CD4-positive, alpha-beta T cell treated with Interleukin-15 for 4 hours (primary cell): ENCODE measurements at regions not wholly inside any gene's neighbourhood (a gene's known extent, or its start where the extent isn't known, plus 50 kb on each side); places are given as distances from the start of the nearest gene placed in this dataset.
"Not testable (repeated sequence)": the region's sequence is repeated elsewhere in the genome, so short reads cannot be mapped to it uniquely, and the experiment has no call there.

Source experiments
- DNase-seq: peaks from one replicate; pipeline ENCODE4 v3.0.0-alpha.2; 2020; ENCODE audit warnings: low spot score

DNA sequence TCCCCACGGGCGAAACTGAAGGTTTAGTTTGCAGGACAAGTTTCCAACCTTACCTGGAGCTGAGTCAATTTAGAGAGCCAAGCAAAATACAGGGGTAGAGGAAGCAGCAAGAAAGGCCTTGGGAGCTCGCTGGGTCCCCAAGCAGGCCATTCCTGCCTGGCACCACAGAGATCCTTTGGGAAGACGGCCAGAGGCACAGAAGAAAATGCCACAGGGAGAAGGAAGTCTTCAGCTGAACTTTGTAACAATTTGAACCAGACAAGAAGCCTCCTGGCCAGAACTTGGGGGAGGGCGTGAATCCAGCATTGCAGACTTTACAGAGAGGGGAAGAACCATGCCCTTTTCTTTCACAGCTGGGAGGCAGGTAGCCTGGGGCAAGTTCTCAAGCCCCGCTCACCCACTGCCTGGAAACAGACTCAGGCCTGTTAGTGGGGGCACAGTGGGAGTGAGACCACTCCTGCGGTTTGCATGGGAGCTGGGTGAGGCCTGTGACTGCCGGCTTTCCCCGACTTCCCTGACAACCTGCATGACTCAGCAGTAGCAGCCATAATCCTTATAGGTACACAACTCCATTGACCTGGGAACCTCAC is 259.4 kb downstream of the SETD4 start:
- not testable (repeated sequence) for DNase-seq

DNA sequence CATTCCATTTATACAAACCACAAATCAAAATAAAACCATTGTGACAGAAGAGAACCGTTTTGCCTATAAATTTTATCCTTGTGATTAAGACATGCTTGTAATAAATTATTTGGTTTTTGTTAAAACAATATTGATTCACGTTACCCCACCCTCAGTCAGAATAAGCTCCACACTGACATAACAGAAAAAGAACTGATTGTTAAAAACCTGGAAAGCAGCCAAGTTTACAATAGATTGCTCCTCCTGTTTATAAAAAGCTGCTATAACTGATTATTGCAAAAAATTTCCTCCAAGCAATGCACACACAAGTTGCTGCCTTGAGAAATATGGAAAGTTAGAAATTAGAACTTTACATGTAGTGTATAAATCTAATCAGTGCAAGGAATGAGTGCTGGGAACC is 263.5 kb downstream of the SETD4 start:
- no peak for DNase-seq

DNA sequence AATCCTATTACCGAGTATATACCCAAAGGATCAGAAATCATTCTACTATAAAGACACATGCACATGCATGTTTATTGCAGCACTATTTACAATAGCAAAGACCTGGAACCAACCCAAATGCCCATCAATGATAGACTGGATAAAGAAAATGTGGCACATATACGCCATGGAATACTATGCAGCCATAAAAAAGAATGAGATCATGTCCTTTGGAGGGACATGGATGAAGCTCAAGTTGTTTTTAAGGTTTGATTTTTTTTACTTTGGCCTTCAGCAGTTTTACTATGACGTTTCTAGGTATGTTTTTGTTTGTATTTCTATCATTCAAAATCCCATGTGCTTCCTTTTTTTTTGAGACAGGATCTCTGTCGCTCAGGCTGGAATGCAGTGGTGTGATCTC is 265.8 kb downstream of the SETD4 start:
- DNase-seq: not testable (repeated sequence)

DNA sequence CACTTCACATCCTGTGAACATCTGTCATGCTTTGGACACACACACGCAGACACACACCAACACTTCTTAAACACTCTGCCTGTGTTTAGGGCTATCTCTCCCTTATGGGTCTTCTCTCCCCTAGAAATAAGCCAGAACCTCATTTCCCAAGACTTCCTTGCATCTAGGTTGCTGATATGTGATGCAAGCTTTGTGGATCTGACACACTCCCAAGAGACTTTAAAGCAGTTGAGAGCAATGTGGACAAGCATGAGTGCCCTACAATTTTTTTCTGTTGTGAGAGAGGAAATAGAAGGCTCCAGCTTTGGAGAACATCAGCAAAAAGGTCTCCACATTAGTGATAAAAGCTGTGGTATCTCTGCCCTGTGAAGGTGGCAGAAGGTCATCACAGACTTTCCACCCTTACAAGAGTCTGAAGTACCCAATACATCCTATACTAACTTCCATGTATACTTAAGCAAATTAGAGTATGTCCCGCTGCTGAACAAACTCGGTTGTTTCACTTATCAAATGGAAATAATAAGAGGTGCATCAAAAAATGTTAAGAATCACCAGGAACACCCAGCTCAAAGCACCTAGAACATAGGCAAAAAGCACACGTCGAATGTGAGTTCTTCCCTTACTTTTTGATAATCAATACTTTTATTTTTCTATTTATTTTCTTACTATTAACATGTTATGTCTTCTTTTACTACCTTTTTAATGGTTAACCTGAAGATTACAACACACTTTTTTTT is 267.6 kb downstream of the SETD4 start:
- DNase-seq: no peak

DNA sequence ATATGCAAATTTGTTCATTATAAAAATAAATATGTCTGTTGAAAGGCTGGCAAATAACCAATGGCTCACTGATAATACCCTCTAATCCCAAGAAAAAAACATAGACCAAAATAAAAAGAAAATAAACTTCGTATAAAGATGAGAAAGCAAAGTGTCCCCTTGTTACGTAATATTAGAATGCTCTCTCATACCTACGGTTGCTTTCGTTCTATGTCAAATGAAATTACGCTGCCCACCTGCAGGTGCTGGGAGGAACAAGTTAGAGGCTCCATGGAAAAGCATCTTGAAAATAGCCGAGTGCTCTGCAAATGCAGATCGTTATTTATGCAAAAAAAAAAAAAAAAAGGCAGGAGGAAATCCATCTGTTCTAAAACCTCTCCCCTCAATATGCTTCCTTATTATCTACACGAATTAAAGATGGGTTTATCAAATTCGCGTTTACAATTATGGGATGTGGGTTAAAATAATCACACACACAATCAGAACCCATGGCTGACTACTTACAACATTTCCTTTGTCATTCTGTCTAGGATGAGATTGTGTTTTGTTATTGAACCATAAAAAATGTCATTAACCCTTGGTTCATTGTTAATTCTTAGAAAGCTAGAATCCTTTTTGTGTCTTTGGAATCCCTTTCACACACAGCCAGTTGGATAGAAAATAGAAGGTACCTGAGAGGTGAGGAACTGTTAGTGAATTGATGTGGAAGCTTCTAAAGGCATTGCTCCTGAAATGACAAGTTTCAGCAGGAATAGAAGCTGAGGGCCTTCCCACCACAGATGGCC is 268.6 kb downstream of the SETD4 start:
- DNase-seq: no peak

DNA sequence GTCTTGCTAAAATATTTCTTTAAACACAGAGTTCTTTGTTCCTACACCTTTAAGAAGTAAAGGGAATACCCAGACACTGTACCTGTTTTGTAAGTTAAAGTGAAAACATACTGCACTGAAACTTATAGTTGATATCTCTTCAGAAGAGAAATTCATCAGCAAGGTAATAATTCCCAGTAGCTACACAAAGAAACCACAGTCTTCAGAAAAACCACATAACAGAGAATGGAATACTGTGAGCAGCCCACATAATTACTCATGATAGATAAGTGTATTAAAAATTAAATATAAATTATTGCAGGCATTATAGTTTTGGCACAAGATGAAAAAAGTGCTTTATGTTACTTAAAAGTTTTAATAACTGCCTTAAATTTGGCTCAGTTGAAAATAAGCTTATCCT is 276.6 kb downstream of the SETD4 start:
- no peak for DNase-seq

DNA sequence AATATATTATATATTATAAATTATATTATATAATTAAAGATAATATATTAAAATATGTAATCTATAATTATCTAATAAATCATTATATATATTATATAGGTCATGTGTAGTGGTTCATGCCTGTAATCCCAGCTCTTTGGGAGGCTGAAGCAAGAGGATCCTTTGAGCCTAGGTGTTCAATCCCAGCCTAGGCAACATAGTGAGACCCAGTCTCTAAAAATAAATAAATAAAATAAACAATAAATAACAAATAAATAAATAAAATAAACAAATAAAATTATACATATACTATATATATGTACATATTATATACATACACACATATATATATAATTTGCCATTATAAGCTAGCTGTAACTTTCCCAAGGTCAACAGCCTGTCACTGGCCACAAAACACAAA is 277.7 kb downstream of the SETD4 start:
- no peak for DNase-seq

DNA sequence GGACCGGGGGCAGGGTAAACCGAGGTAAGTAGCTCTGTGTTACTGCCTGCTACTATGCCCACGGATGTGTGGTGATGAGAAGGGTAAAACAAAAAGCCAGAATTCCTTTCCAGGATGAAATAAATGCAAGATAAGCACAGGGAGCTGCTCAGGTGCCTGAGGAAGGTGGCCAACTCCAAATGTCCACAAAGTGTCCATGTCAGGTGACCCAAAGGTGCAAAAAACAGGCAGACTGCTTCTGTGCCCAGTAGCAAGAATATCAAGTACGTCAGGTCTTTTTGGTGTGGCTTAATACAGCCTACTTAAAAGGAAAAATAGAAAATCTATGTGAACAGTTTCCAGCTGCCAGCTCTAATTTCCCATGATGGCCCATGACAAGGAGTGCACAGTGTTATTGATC is 279.3 kb downstream of the SETD4 start:
- no peak for DNase-seq

DNA sequence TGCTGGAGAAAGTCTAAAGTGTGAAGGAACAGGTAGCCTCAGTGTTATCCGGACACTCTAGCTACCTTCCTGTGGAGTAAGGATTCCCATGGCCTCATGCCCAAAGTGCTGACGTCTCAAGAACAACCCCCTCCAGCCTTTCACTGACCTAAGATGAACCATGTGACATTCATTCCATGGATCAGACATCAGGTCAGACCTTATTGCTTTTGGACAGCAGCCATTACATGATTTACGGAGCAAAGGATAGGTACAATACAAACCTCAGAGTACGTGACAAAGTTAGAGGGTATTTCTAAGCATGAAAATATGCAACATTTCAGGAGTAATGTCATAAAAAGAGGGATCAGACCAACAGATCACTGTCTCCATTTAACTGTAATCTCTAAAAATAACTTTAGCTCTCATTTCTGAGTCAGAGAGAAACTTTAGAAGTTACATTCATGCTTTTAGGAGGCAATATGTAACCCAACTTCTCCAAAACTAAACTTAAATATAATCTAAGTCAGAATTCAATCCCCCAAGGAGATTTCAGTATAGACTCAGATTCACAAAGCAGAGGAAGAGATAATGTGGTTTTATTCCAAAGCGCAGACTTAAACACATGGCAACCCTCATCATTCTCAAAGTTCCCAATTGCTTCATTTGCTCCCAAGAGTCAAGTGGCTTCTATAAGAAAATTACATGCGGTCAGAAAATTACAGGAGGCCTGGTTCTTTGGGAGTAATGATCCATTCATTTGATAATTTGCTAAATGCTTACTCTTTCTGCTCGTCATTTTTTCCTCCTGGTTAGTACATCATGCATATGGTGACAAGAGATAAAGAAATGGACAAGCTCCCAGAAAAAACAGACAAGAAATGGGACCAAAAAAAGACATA is 280.4 kb downstream of the SETD4 start:
- DNase-seq: no peak

DNA sequence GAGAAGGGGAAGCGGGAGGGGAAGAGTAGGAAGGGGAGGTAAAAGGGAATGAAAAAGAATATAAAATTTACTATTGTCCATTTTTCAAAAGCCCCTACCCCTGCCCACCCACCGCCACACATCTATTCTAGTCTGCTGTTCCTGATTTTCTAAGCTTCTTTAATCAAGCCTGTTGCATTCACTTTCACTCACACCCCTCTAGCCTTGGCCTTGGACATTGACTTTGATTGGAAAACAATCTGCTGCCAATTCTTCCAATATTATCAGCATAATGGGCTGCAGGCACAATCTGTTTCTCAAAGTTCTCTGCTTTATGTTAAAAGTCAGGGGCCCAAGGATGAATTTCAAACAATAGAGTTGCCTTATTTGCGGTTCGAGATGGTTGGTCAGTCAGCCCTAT is 281.2 kb downstream of the SETD4 start:
- no peak for DNase-seq

DNA sequence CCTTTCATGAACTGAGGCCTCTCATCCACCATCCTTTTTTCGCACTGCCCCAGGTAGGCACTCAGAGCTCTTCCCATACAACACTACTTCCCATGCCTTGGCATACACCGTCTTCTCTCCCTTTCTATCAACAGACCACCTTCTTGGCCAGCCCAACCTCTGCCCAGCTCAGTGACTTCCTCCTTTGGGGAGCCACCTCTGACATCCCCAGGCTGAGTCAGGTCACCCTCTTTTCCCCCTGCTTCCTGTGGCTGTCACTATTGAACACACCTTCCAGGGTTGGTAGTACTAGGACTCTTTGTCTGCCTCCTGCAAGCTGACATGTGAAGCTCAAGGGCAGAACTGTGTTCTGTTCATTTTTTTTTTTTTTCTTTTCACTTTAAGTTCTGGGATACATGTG is 283.2 kb downstream of the SETD4 start:
- no peak for DNase-seq

DNA sequence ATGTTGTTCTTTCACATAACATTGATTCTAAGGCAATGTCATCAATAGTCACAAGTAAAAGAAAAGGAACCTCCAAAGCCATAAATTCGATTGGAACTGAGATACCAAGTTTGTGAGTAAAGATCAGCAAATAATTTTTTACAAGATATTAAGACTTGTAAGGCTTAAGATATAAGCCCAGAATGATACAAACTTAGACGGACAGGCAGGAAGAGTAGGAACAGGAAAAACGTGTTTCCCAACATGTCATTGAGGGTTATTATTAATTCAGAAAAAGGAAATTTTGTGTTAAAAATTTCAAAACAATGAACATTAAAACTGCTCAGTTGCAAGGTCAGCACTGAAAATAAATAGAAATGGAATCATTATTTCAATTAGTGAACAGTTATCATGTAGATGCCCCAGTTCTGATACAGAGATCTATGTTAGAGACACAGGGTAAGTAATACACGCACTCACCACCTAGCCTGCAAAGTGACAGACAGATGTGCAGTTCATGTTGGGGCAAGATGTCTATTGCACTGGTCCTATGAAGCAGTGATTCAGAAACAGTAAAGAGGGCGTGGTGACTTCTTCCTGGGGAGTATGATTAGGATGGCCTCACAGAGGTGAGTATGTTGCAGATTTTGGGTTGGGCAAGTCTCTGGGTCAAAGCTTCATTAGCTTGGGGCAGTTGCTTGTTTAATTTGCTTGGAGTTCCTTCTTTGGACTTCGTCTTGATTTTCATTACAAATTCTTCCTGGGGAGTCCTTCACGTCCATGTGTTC is 284.4 kb downstream of the SETD4 start:
- no peak for DNase-seq

DNA sequence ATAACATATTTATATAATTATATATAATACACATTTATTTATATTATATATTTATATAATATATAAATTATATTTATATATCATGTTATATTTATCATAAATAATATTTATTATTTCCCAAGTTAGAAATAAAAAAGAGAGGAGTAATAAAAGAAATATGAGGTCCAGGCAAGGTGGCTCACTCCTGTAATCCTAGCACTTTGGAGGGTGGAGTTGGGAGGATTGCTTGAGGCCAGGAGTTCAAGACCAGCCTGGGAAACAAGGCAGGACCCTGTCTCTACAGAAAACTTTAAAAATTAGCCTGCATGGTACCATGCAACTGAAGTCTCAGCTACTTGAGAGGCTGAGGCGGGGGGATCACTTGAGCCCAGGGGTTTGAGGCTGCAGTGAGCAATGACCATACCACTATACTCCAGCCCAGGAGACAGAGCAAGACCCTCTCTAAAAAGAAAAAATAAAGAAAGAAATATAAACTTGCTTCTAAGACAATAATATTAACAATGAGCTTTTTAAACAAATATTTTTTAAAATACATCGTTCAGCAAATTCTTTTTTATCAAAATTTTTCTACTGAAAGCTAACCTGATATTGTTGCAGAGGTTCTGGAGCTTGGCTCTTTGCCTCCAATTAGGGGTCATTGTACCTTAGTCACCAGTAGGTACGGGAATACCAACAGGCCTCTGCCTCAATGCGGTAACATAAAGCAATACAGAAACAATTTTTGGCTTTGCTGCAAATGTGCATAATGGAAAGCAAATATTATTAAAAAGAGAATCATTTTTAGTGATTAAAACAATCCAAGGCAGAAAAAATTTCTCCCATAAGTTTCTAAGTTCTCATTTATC is 290.0 kb downstream of the SETD4 start:
- DNase-seq: no peak

DNA sequence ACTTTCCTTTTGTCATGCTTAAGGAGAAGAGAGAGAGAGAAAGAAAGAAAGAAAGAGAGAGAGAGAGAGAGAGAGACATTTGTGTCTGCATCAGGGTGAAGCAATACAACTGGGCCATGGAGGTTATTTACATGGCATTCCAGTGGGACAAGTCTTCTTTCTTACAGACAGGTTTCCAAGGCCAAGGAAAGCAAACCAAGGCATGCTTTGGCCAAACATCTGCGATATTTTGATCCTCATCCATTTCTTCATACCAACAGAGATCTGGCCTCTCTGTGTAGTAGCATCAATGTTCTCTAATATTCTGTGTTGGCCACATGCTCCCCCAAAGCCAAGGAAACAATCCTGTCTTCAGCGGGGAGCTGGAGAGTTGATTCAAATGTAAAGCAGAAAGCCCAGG is 292.1 kb downstream of the SETD4 start:
- no peak for DNase-seq

DNA sequence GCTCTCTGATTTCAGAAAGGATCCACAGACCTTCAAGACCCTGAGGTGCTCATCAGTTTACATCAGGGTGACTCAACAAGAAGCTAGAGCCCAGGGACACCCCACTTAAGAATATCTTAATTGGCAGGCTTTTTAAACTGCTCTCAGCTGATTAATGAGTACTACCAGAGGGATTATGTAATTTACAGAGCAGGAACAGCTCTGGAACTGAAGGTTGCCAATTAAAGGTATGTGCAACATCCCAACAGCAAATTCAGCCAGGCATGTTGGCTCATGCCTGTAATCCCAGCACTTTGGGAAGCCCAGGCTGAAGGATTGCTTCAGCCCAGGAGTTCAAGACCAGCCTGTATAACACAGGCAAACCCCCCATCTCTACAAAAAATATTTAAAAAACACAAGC is 295.7 kb downstream of the SETD4 start:
- no peak for DNase-seq

DNA sequence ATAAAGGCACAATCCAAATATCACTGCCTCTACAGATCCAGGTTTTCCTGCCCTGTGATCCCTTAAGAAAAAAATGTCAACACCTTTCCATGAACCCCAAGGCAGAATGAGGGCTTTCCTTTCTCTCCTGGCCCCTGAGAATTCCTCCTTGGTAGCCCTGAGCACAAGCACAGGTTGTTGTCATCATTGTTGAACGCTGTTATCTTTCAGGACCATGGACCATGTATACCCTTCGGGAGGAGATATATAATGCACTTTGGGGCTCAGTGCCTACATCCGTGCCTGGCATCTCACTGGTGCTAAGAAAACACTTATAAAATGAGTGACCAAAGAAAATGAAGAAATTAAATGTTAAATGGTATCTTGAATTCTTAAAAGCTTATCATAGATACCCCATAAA is 296.2 kb downstream of the SETD4 start:
- no peak for DNase-seq

DNA sequence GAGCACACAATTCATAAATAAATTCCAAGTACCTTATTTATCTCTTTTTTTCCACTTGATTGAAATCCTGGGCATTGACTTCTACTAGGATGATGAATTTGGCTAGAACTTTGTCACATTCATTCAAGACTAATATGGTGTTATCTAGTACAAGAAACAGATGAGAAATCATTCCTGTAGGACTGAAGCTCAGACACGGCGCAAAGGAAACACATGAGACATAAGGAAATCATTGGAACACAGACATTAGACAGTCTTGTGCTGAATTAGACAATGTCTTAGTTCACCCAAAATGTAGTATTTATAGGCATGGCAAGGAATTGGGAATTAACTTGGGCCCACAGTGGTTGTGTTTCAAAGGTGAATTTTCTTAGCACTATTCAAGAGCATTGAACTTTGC is 305.7 kb downstream of the SETD4 start:
- DNase-seq: no peak

DNA sequence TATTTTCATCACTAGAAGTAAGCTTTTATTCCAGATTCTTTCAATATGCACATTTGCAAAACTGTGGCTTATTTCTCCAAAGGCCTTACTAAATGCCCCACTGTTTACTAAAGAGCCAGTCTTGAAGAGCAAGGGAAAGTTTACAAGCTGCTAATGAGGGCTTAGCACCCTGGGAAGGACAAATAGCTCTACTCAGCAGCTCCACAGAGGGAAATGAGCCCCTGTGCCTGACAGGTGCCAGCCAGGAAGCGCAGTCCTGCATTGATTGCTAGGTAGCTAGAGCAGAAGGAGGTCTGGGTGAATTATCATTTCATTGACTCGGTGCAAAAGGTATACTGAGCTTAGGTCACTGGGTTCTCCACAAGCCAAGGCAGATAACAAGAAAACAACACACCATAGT is 307.0 kb downstream of the SETD4 start:
- DNase-seq: no peak

DNA sequence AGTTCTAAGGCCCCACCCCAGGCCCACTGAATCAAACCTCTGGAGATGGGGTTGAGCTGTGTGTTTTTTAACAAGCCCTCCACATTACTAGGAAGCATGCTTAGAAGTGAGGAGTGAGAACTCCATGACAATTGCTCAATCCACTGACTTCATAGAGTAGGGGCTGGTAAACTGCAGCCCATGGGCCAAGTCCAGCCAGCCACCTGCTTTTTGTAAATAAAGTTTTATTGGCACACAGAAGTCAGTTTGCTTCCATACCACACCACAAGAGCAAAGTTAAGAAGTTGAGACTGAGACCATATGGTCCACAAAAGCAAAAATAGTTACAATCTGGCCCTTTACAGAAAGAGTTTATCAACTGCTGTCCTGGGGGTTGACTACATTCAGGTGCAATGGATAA is 309.2 kb downstream of the SETD4 start:
- no peak for DNase-seq

DNA sequence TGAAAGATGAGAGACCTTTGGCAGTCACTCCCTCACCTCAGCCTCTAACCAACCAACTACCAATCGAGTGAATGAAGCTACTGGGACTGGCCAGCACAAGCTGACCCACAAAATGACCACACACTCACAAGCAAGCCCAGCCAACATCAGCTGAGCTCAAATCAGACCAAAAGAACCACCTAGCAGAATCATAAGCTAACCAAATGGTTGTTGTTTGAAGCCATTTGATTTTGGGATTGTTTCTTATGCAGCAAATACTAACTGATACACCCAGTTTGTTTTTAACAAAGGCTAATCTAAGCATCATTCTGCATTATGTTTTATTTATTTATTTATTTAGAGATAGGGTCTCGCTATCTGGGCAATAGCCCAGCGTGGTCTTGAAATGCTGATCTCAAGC is 310.4 kb downstream of the SETD4 start:
- no peak for DNase-seq
